ENCODE measurements at regions not wholly inside any gene's neighbourhood (a gene's known extent, or its start where the extent isn't known, plus 50 kb on each side); places are given as distances from the start of the nearest gene placed in this dataset.

DNA sequence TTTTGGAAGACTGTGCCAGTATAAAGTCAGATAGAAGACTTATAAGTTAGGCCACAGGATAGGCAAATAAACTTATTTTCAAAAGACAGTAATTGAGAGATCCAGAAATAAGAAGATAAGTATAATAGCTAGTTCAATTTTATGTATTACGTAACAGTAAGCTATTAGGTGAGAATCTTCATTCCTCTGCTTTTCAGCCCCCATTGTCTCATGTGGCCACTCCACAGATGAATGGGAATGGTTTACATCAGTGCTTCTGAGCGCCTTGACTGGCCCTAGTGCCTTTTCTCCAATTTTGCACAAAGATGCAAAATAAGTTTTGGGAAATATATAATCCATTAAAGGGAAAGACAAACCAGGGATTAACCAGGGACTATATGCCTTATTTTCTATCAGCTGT is 550.5 kb downstream of the MMUT start:
- Mint-ChIP-seq H3K4me3 (no peak overlapping the region), H3K27ac (no peak overlapping the region), H3K36me3 (no peaks in the 10 kb centered on the region), H3K9me3 (peaks cover 7% of the 10 kb centered on the region), H3K4me1 (ENCODE audit: low read depth) (no peaks in the 10 kb centered on the region), H3K27me3 (no peaks in the 10 kb centered on the region)
- CTCF ChIA-PET: no interaction called here
- no peak for DNase-seq
- POLR2A ChIA-PET: no interaction called here
- intact Hi-C loops (cut with micrococcal nuclease): no loop called here

DNA sequence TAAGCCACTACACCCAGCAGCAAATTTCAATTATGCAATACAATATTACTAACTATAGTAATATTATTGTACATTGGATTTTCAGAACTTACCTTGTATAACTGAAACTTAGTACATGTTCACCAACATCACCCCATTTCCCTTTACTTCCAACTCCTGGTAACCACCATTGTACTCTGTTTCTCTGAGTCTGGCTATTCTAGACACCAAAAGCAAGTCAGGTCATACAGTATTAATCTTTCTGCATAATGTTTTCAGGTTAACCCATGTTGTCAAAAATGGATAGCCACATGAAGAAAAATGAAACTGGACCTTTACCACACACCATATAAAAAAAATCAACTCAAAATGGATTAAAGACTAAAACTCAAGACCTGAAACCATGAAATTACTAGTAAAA is 558.2 kb downstream of the MMUT start:
- DNase-seq: no peak
- POLR2A ChIA-PET: no interaction called here
- Mint-ChIP-seq H3K4me3 (no peak overlapping the region), H3K27me3 (no peaks in the 10 kb centered on the region), H3K4me1 (ENCODE audit: low read depth) (no peaks in the 10 kb centered on the region), H3K9me3 (peaks cover 9% of the 10 kb centered on the region), H3K36me3 (no peaks in the 10 kb centered on the region), H3K27ac (no peak overlapping the region)
- intact Hi-C loops (cut with micrococcal nuclease): no loop called here
- CTCF ChIA-PET: no interaction called here

DNA sequence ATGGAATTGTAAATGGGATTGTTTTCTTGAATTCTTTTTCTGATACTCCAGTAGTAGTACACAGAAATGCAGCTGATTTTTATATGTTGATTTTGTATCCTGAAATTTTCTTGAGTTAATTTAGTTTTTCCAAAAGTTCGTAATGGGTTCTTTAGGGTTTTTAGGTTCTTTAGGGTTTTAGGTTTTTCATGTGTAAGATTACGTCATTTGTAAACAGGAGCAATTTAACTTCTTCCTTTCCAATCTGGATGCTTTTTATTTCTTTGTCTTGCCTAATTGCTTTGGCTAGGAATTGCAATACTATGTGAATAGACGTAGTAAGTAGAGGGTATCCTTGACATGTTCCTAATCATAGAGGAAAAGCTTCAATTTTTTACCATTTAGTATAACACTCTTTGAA is 568.6 kb downstream of the MMUT start:
- no peaks in the 10 kb centered on the region for H3K36me3 Mint-ChIP-seq
- ChIA-PET POLR2A (no interaction called here), CTCF (no interaction called here)
- H3K9me3 Mint-ChIP-seq: peaks cover 13% of the 10 kb centered on the region
- intact Hi-C loops (cut with micrococcal nuclease): no loop called here
- H3K4me1 Mint-ChIP-seq (ENCODE audit: low read depth): no peaks in the 10 kb centered on the region
- no peak for DNase-seq
- H3K27ac Mint-ChIP-seq: no peak overlapping the region
- no peak overlapping the region for H3K4me3 Mint-ChIP-seq
- H3K27me3 Mint-ChIP-seq: no peaks in the 10 kb centered on the region

DNA sequence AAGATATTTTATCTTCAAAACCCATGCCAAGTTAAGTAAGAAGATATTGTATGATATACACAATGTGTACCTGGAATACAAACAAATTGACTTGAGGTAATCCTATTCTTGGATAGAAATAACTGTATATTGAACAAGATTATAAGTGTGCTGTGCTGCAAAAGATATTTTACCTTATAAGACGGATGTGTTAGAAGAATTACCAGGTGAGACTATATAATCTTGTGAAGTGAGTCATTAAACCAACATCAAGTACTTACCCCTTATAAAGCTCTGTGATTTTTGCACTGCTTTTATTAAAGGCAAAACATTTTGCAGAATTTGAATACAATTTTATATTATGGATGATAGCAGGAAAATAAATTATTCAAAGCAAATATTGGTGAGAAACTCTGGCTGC is 570.0 kb downstream of the MMUT start:
- Mint-ChIP-seq H3K36me3 (no peaks in the 10 kb centered on the region), H3K27ac (no peak overlapping the region), H3K4me1 (ENCODE audit: low read depth) (no peaks in the 10 kb centered on the region), H3K9me3 (peaks cover 11% of the 10 kb centered on the region), H3K27me3 (no peaks in the 10 kb centered on the region), H3K4me3 (no peak overlapping the region)
- intact Hi-C loops (cut with micrococcal nuclease): no loop called here
- POLR2A ChIA-PET: no interaction called here
- DNase-seq: no peak
- CTCF ChIA-PET: no interaction called here

DNA sequence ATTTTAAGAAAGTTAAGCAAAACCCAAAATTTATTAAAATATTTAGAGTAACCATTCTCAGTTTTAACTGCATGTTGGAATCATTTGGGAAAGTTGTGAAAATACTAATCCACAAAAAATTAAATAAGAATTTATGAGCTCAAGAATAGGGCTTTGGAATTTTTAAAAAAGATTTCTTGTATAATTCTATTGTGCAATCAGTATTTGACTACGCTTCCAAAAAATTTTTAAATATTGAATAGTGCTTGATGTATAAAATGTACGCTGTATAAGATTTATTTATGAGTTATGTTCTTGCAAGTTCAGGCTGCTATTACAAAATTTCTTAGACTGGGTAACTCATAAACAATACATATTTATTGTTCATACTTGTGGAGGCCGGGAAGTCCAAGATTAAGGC is 571.7 kb downstream of the MMUT start:
- DNase-seq: no peak
- H3K4me1 Mint-ChIP-seq (ENCODE audit: low read depth): no peaks in the 10 kb centered on the region
- intact Hi-C loops (cut with micrococcal nuclease): no loop called here
- ChIA-PET POLR2A (no interaction called here), CTCF (interaction anchor here (0.7 kb wide), 1 partner anchor 10 kb away, joined by 4 read pairs; no protein-coding TSS in a partner anchor)
- no peaks in the 10 kb centered on the region for H3K27me3 Mint-ChIP-seq
- no peaks in the 10 kb centered on the region for H3K36me3 Mint-ChIP-seq
- no peak overlapping the region for H3K27ac Mint-ChIP-seq
- no peak overlapping the region for H3K4me3 Mint-ChIP-seq
- H3K9me3 Mint-ChIP-seq: peaks cover 8% of the 10 kb centered on the region

DNA sequence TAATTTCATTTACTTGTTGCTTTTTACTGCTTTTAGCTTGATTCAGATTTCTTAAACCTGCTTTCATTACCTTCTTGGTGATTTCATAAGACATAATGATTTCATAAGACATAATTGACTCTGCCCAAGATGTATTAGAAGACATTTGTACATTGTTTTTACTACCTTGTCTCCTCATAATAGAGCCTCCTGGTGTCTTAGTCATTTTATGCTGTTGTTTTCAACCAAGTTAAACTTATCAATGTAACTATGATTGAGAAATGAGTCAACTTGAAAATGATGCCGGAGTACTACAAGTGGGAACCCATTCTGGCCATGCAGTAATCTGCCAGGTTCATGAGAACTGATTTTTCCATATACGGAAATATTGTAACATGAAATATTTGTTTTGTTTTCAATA is 573.6 kb downstream of the MMUT start:
- Mint-ChIP-seq H3K36me3 (no peaks in the 10 kb centered on the region), H3K9me3 (peaks cover 4% of the 10 kb centered on the region), H3K4me3 (no peak overlapping the region), H3K27me3 (no peaks in the 10 kb centered on the region), H3K4me1 (ENCODE audit: low read depth) (no peaks in the 10 kb centered on the region), H3K27ac (no peak overlapping the region)
- CTCF ChIA-PET: no interaction called here
- intact Hi-C loops (cut with micrococcal nuclease): no loop called here
- POLR2A ChIA-PET: no interaction called here
- DNase-seq: no peak

DNA sequence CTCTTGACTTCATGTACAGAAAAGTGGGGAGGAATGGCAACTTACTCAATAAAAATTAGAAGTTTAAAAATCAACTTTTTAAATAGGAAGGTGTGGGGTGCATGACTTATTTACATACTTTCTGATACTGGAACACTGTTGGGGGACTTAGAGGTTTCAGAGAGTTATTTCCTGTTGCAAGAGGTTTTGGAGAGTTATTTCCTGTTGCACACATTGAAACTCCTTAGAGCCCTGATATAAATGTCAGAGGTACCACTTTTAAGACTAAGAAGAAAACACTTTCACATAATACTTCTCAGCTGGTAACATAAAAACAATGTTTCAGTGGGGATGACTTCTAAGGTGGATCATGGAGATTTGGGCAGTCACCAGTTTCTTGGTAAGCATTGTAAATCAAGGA is 579.9 kb downstream of the MMUT start:
- H3K27ac Mint-ChIP-seq: no peak overlapping the region
- intact Hi-C loops (cut with micrococcal nuclease): no loop called here
- H3K27me3 Mint-ChIP-seq: no peaks in the 10 kb centered on the region
- ChIA-PET CTCF (no interaction called here), POLR2A (no interaction called here)
- H3K4me3 Mint-ChIP-seq: no peak overlapping the region
- no peaks in the 10 kb centered on the region for H3K4me1 Mint-ChIP-seq (ENCODE audit: low read depth)
- no peaks in the 10 kb centered on the region for H3K36me3 Mint-ChIP-seq
- no peak for DNase-seq
- H3K9me3 Mint-ChIP-seq: peaks cover 10% of the 10 kb centered on the region

DNA sequence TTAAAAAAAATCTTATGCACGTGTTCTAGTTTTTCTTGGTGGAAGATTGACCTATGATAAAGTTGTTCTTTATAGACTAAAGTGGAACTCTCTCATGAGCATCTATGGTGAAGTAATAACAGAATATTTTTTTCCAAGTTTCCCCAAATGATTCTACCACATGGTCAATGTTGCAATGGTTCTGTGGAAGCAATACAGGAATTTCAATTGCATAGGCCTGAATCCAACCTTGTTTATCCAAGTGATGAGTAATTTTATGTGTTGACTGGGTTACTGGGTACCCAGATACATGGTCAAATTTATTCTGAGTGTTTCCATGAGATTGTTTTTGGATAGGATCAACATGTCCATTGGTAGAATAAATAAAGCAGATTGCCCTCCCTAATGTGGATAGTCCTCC is 581.5 kb downstream of the MMUT start:
- no peak overlapping the region for H3K27ac Mint-ChIP-seq
- no peak for DNase-seq
- H3K27me3 Mint-ChIP-seq: no peaks in the 10 kb centered on the region
- H3K4me3 Mint-ChIP-seq: no peak overlapping the region
- H3K4me1 Mint-ChIP-seq (ENCODE audit: low read depth): no peaks in the 10 kb centered on the region
- H3K36me3 Mint-ChIP-seq: no peaks in the 10 kb centered on the region
- CTCF ChIA-PET: interaction anchor here (0.9 kb wide), 1 partner anchor 10 kb away, joined by 4 read pairs; no protein-coding TSS in a partner anchor
- POLR2A ChIA-PET: no interaction called here
- intact Hi-C loops (cut with micrococcal nuclease): no loop called here
- peaks cover 18% of the 10 kb centered on the region for H3K9me3 Mint-ChIP-seq

DNA sequence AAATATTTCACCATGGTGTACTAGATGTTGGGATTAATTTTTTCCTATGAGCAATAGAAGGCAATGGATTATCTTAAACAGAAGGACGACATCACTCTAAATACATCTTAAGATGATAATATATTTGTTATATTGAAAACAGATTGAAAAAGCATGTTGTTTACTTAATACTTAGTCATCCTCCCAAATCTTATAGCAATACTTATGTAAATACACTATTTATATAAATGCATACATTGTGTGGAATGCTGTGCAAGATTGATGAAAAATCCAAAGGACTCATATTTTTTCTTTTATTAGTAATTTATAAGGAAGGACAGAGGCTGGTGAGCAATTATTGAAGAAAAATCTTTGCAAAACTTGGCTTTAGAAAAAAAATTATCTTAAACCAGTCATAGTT is 593.5 kb downstream of the MMUT start:
- Mint-ChIP-seq H3K27me3 (no peaks in the 10 kb centered on the region), H3K36me3 (no peaks in the 10 kb centered on the region), H3K4me3 (no peak overlapping the region), H3K4me1 (ENCODE audit: low read depth) (no peaks in the 10 kb centered on the region), H3K9me3 (peaks cover 15% of the 10 kb centered on the region), H3K27ac (no peak overlapping the region)
- intact Hi-C loops (cut with micrococcal nuclease): no loop called here
- ChIA-PET POLR2A (no interaction called here), CTCF (no interaction called here)
- DNase-seq: no peak

DNA sequence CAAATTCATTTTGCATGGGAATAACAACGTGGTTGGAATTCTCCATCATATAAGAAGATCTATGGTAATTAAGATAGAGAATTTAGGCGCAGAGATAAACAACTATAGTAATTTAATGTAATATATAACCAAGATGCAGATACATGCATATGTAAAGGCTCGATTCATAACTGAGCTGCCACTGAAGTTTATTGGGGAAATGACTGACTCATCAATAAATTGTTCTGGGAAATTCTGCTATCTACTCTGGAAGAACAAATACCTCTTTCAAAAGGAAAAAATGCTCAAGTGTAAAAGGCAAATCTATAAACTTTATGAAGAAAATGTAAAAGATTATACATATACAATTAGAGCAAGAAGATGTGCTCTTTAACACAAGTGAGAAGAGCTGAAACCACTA is 596.4 kb downstream of the MMUT start:
- no peak overlapping the region for H3K4me3 Mint-ChIP-seq
- intact Hi-C loops (cut with micrococcal nuclease): no loop called here
- no peaks in the 10 kb centered on the region for H3K27me3 Mint-ChIP-seq
- H3K9me3 Mint-ChIP-seq: peaks cover 4% of the 10 kb centered on the region
- no peak for DNase-seq
- ChIA-PET CTCF (interaction anchor here (0.5 kb wide), 1 partner anchor 11 kb away, joined by 4 read pairs; no protein-coding TSS in a partner anchor), POLR2A (no interaction called here)
- H3K4me1 Mint-ChIP-seq (ENCODE audit: low read depth): no peaks in the 10 kb centered on the region
- no peaks in the 10 kb centered on the region for H3K36me3 Mint-ChIP-seq
- H3K27ac Mint-ChIP-seq: no peak overlapping the region

DNA sequence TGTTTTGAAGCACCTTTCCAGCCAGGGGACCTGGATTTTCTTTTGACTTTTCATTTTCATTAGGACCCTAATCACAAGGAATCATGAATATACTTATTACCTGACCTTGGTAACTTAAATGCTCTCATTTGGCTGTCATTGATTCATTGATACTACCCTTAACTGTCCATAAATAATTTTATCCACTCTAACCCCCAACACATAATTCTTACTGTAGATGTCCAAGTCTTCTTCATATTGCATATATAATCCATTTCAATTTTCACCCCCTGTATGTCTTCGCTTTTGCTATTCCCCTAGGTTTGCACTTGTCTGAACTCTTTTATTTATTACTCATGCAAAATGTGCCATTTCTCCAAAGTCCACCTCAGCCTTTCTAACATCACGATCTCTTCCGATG is 602.9 kb downstream of the MMUT start:
- no peak overlapping the region for H3K4me3 Mint-ChIP-seq
- no peaks in the 10 kb centered on the region for H3K27me3 Mint-ChIP-seq
- intact Hi-C loops (cut with micrococcal nuclease): no loop called here
- DNase-seq: no peak
- CTCF ChIA-PET: no interaction called here
- no peak overlapping the region for H3K27ac Mint-ChIP-seq
- H3K9me3 Mint-ChIP-seq: no peaks in the 10 kb centered on the region
- POLR2A ChIA-PET: no interaction called here
- H3K4me1 Mint-ChIP-seq (ENCODE audit: low read depth): no peaks in the 10 kb centered on the region
- H3K36me3 Mint-ChIP-seq: no peaks in the 10 kb centered on the region

DNA sequence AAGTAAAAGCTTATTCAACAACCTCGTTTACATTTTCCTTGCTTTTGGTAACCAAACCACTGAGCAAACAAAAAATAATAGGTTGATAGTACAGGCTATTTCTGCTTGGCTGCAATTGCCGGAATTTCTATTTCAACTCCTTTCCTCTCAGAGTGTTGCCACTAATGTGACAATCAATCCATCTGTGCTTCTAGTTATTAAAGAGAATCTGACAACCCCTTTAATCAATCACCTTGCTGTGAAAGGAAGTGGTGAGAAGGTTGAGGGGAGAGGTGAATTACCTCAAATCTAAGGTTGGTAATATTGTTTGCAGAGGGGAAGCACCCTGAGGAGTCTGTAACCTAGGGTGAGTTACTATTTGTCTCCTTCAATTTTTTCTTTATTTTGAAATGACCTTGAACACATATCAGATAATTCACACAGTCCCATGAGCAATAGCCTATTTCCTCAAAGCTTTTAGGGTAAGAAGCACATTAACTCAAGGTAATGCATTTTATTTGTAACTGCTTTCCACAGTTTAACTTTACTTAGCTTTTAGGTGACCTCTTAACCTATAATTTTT is 603.4 kb downstream of the MMUT start:
- H3K27me3 Mint-ChIP-seq: no peaks in the 10 kb centered on the region

DNA sequence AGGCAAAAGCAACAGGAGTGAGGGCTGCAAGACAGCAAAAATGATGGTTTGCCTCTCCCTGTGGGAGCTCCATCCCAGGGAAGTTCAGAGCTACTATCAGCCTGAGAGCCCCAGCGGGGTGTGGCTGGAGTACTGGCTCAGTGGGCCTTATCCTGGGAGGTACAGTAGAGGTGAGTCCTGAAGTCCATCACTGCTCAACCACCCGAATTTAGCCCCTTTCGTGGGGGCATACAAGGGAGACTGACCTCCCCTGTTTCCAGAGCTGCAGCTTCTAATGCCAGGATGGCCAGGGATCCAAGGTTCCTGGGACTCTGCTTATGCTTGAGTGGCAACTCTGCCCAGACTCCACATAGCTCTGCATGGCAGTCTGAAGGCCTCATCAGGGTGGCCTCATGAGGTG is 617.8 kb downstream of the MMUT start:
- Mint-ChIP-seq H3K9me3 (peaks cover 35% of the 10 kb centered on the region), H3K27ac (no peak overlapping the region), H3K4me1 (ENCODE audit: low read depth) (no peaks in the 10 kb centered on the region), H3K27me3 (no peaks in the 10 kb centered on the region), H3K36me3 (no peaks in the 10 kb centered on the region), H3K4me3 (no peak overlapping the region)
- ChIA-PET POLR2A (no interaction called here), CTCF (no interaction called here)
- intact Hi-C loops (cut with micrococcal nuclease): no loop called here
- no peak for DNase-seq

More for the DNA sequence above, 603.4 kb downstream of the MMUT start:
- intact Hi-C loops (cut with micrococcal nuclease): no loop called here
- no peaks in the 10 kb centered on the region for H3K4me1 Mint-ChIP-seq (ENCODE audit: low read depth)
- H3K27ac Mint-ChIP-seq: no peak overlapping the region
- H3K4me3 Mint-ChIP-seq: no peak overlapping the region
- POLR2A ChIA-PET: no interaction called here
- no peaks in the 10 kb centered on the region for H3K36me3 Mint-ChIP-seq
- H3K9me3 Mint-ChIP-seq: no peaks in the 10 kb centered on the region
- DNase-seq: no peak
- CTCF ChIA-PET: no interaction called here

DNA sequence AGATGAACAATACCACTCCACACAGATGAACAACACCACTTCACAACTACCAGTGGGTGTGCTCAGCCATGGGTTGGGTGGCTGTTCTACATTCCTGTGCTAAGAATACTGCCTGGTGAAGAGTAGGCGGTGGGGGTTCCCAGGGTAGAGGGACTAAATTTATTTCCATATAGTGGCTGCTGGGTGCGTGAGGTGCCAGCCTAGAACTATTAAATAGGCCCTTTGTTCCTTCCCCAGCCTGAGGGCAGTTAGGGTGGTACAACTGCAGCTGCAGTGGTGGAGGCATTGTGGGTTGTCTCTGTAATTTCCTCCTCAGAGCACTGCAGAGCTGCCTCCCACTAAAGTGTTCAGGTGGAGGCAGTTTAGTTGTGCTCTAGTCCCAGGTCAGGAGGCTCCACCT is 618.4 kb downstream of the MMUT start:
- Mint-ChIP-seq H3K9me3 (peaks cover 36% of the 10 kb centered on the region), H3K27me3 (no peaks in the 10 kb centered on the region), H3K27ac (no peak overlapping the region), H3K4me3 (no peak overlapping the region), H3K36me3 (no peaks in the 10 kb centered on the region), H3K4me1 (ENCODE audit: low read depth) (no peaks in the 10 kb centered on the region)
- no peak for DNase-seq
- intact Hi-C loops (cut with micrococcal nuclease): no loop called here
- ChIA-PET POLR2A (no interaction called here), CTCF (no interaction called here)
